MM.1S (cell line): ENCODE measurements at regions not wholly inside any gene's neighbourhood (a gene's known extent, or its start where the extent isn't known, plus 50 kb on each side); places are given as distances from the start of the nearest gene placed in this dataset.

Source experiments
- EZH2 ChIP-seq: fragments of 300-600 bp; sonication (generic); optimal IDR thresholded peaks from 2 replicates; pipeline ENCODE3; 2017; ENCODE audit warnings: low read depth, mild to moderate bottlenecking, antibody characterized with exemption, low read length, mixed read lengths
- EZH2phosphoT487 ChIP-seq: fragments of 300-600 bp; sonication (generic); IDR thresholded peaks from 2 replicates; pipeline ENCODE4 v1.6.1; 2018; ENCODE audit warnings: antibody characterized with exemption, low read length
- TF ChIP-seq, protein P1 (sequence below): fragments of 300-600 bp; sonication (generic); IDR thresholded peaks from 2 replicates; pipeline ENCODE4 v1.5.1; 2016; ENCODE audit warnings: antibody characterized with exemption, low read length, mixed read lengths

DNA sequence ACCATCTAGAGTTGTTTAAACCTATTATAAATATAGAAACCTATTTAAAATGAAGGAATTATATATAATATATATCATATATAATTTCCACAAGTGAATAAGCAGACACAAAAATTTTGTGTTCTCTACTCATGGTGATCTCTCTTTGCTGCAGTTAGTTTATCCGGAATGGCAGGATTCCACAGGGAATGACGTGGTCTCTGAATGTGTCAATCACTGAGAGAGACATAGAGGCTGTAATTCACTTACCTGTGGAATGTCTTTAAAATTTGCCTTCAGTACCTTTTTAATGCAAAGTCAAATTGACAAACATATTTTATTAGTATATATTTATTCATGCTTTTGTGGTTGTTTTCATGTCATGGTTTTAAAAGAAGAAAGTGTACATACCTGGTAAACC lies 669.3 kb downstream of the NLGN4X start:
- TF ChIP-seq, protein P1, sequence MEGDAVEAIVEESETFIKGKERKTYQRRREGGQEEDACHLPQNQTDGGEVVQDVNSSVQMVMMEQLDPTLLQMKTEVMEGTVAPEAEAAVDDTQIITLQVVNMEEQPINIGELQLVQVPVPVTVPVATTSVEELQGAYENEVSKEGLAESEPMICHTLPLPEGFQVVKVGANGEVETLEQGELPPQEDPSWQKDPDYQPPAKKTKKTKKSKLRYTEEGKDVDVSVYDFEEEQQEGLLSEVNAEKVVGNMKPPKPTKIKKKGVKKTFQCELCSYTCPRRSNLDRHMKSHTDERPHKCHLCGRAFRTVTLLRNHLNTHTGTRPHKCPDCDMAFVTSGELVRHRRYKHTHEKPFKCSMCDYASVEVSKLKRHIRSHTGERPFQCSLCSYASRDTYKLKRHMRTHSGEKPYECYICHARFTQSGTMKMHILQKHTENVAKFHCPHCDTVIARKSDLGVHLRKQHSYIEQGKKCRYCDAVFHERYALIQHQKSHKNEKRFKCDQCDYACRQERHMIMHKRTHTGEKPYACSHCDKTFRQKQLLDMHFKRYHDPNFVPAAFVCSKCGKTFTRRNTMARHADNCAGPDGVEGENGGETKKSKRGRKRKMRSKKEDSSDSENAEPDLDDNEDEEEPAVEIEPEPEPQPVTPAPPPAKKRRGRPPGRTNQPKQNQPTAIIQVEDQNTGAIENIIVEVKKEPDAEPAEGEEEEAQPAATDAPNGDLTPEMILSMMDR = no peak
- TF ChIP-seq EZH2phosphoT487 (no peak), EZH2 (no peak)
